HepG2 (cell line): ENCODE measurements at regions not wholly inside any gene's neighbourhood (a gene's known extent, or its start where the extent isn't known, plus 50 kb on each side); places are given as distances from the start of the nearest gene placed in this dataset.

Experiments used
- ATAC-seq: fragments of 200-7000 bp; cut with Tn5 transposase; 3 replicates; pipeline ENCODE4 v1.9.1; 2020; ENCODE audit warnings: mild to moderate bottlenecking, moderate library complexity
- BruUV-seq: library from RNA; stranded (reverse); fragments of 400-500 nt; replicated peaks from 2 replicates; lab custom pipeline; 2021; lab: Mats Ljungman, UMichigan
- CTCF ChIA-PET: fragments of 300-600 bp; formaldehyde crosslinking; extraction: SDS; loops from one replicate; lab custom pipeline; 2021; ENCODE audit warnings: low total read pairs, inconsistent platforms, low intra/inter-chr PET ratio; lab: Yijun Ruan, JAX
- POLR2A ChIA-PET: fragments of 350-600 bp; sonication (Branson Sonifier 250); formaldehyde crosslinking; loops from one replicate; lab custom pipeline; 2020; ENCODE audit warnings: antibody characterized with exemption, inconsistent platforms; lab: Yijun Ruan, JAX
- DNase-seq: peaks from one replicate; pipeline ENCODE4 v3.0.0-alpha.2; 2015; ENCODE audit warnings: low spot score
- FAIRE-seq: peaks from 3 replicates; lab custom pipeline; 2011; peaks lifted over from hg19 to GRCh38; lab: Jason Lieb, UNC
- H2AFZ ChIP-seq: one replicate; pipeline ENCODE4 v1.6.1; 2011; ENCODE audit warnings: low read length, inconsistent platforms
- H3K27ac ChIP-seq: fragments of 300-600 bp; 3 replicates; pipeline ENCODE4 v1.8.0; 2011; ENCODE audit warnings: mixed run types, mild to moderate bottlenecking, mixed read lengths, low read length, inconsistent platforms; ENCODE audit not compliant: insufficient read depth; ENCODE audit errors: extremely low read length
- H3K27me3 ChIP-seq, 2 experiments: fragments of 200-600 bp in 1 of 2; 2 replicates in 1 of 2; 3 replicates in 1 of 2; pipeline versions ENCODE4 v1.6.0 to v1.8.0; 2011; ENCODE audit warnings: low read length in 2 of 2, mild to moderate bottlenecking in 2 of 2, moderate library complexity in 2 of 2, inconsistent platforms in 1 of 2; ENCODE audit not compliant: insufficient read depth in 2 of 2, control insufficient read depth in 1 of 2
- H3K36me3 ChIP-seq, 2 experiments: fragments of 200-600 bp in 1 of 2; replicated peaks in 1 of 2; 2 replicates in 1 of 2; 3 replicates in 1 of 2; pipeline versions ENCODE4 v1.5.1 to v1.8.0; 2011; ENCODE audit warnings: low read length in 2 of 2, inconsistent platforms in 1 of 2; ENCODE audit not compliant: insufficient read depth in 2 of 2, control insufficient read depth in 1 of 2
- H3K4me1 ChIP-seq: 2 replicates; pipeline ENCODE4 v1.5.1; 2012; ENCODE audit warnings: low read length, inconsistent platforms; ENCODE audit not compliant: insufficient read depth
- H3K4me2 ChIP-seq: 2 replicates; pipeline ENCODE4 v1.6.0; 2011; ENCODE audit warnings: low read depth, low read length, inconsistent platforms
- H3K4me3 ChIP-seq, 3 experiments: fragments of 200-600 bp in 1 of 3; sonication (generic), shearing (Covaris generic) in 1 of 3; replicated peaks in 1 of 3; 2 replicates each; pipeline ENCODE4 v1.5.1; 2011 to 2016; ENCODE audit warnings: low read length in 3 of 3, inconsistent platforms in 2 of 3, low read depth in 2 of 3, mild to moderate bottlenecking in 2 of 3, control low read depth in 1 of 3, mixed read lengths in 1 of 3; ENCODE audit not compliant: insufficient read depth in 1 of 3
- H3K79me2 ChIP-seq: one replicate; pipeline ENCODE4 v1.6.1; 2011; ENCODE audit warnings: low read length, inconsistent platforms; ENCODE audit not compliant: insufficient read depth
- H3K9ac ChIP-seq: 2 replicates; pipeline ENCODE4 v1.6.0; 2011; ENCODE audit warnings: mild to moderate bottlenecking, low read depth, low read length, inconsistent platforms; ENCODE audit not compliant: insufficient read depth
- H3K9me3 ChIP-seq: 2 replicates; pipeline ENCODE4 v1.5.1; 2012; ENCODE audit warnings: mild to moderate bottlenecking, low read length
- H4K20me1 ChIP-seq: 2 replicates; pipeline ENCODE4 v1.6.0; 2011; ENCODE audit warnings: inconsistent platforms, mild to moderate bottlenecking, low read length, moderate library complexity; ENCODE audit not compliant: insufficient read depth
- CEBPB ChIP-seq: IDR thresholded peaks from 2 replicates; pipeline ENCODE4 v1.6.1; 2011; ENCODE audit warnings: low read depth, low read length, improper control_type of control experiment, borderline replicate concordance
- CENPX ChIP-seq: sonication (generic); formaldehyde crosslinking; IDR thresholded peaks from 2 replicates; pipeline ENCODE4 v1.9.0; 2021; ENCODE audit warnings: mild to moderate bottlenecking, missing genetic modification reagents, moderate library complexity
- ELF4 ChIP-seq: sonication (generic); formaldehyde crosslinking; IDR thresholded peaks from 2 replicates; pipeline ENCODE4 v1.5.0; 2020; ENCODE audit warnings: missing genetic modification reagents, mild to moderate bottlenecking, moderate library complexity, borderline replicate concordance
- GPN1 ChIP-seq: sonication (generic); formaldehyde crosslinking; IDR thresholded peaks from 2 replicates; pipeline ENCODE4 v1.5.1; 2020; ENCODE audit warnings: missing genetic modification reagents, borderline replicate concordance
- HNF1B ChIP-seq: sonication (generic); formaldehyde crosslinking; IDR thresholded peaks from 2 replicates; pipeline ENCODE4 v1.5.1; 2020; ENCODE audit warnings: mild to moderate bottlenecking, moderate library complexity, missing genetic modification reagents
- MIER3 ChIP-seq: IDR thresholded peaks from 2 replicates; pipeline ENCODE4 v1.6.1; 2016; ENCODE audit warnings: missing compliant biosample characterization, borderline replicate concordance
- MTF2 ChIP-seq: sonication (generic); formaldehyde crosslinking; IDR thresholded peaks from 2 replicates; pipeline ENCODE4 v1.5.0; 2020; ENCODE audit warnings: missing genetic modification reagents, borderline replicate concordance
- POGZ ChIP-seq: sonication (generic); formaldehyde crosslinking; IDR thresholded peaks from 2 replicates; pipeline ENCODE4 v1.4.0; 2020; ENCODE audit warnings: mild to moderate bottlenecking, missing genetic modification reagents
- PREB ChIP-seq: sonication (generic); formaldehyde crosslinking; IDR thresholded peaks from 2 replicates; pipeline ENCODE4 v1.4.0; 2020; ENCODE audit warnings: missing genetic modification reagents
- SKI ChIP-seq: fragments of 450-650 bp; IDR thresholded peaks from one replicate; pipeline ENCODE4 v1.6.1; 2018; ENCODE audit warnings: mild to moderate bottlenecking; ENCODE audit not compliant: partially characterized antibody
- TMF1 ChIP-seq: sonication (generic); formaldehyde crosslinking; IDR thresholded peaks from 2 replicates; pipeline ENCODE4 v1.8.1; 2022; ENCODE audit warnings: low read depth, missing genetic modification reagents
- ZBTB3 ChIP-seq: sonication (generic); formaldehyde crosslinking; IDR thresholded peaks from 2 replicates; pipeline ENCODE4 v1.4.0; 2020; ENCODE audit warnings: low read depth, mild to moderate bottlenecking, moderate library complexity, missing genetic modification reagents, borderline replicate concordance
- ZKSCAN1 ChIP-seq: fragments of 150-350 bp; IDR thresholded peaks from 2 replicates; pipeline ENCODE4 v1.6.1; 2014; ENCODE audit warnings: low read length
- ZNF484 ChIP-seq: sonication (generic); formaldehyde crosslinking; IDR thresholded peaks from 2 replicates; pipeline ENCODE4 v1.5.1; 2020; ENCODE audit warnings: mild to moderate bottlenecking, low read depth, missing genetic modification reagents, borderline replicate concordance
- ZNF576 ChIP-seq: sonication (generic); formaldehyde crosslinking; IDR thresholded peaks from 2 replicates; pipeline ENCODE4 v1.4.0; 2020; ENCODE audit warnings: mild to moderate bottlenecking, missing genetic modification reagents
- ZNF598 ChIP-seq: sonication (generic); formaldehyde crosslinking; IDR thresholded peaks from 2 replicates; pipeline ENCODE4 v1.5.1; 2020; ENCODE audit warnings: mild to moderate bottlenecking, missing genetic modification reagents, borderline replicate concordance
- ZNF614 ChIP-seq: IDR thresholded peaks from 2 replicates; pipeline ENCODE4 v1.6.1; 2018; ENCODE audit warnings: missing biosample characterization, missing genetic modification reagents, inconsistent platforms, borderline replicate concordance
- WGBS: methylation state at CpG from one replicate; pipeline ENCODE4 v1.1.6; 2017; ENCODE audit warnings: low lambda C conversion rate; 5-methylcytosine and 5-hydroxymethylcytosine counted together
- in situ Hi-C: cut with HindIII; loops from 2 replicates; pipeline ENCODE4 v1.10.0; 2017; ENCODE audit warnings: low pct_unique_long_range_greater_than_20kb; ENCODE audit not compliant: extremely low pct_ligation_motif_present
- intact Hi-C: fragments of 100-400 bp; cut with micrococcal nuclease; formaldehyde crosslinking; loops from one replicate; pipeline ENCODE4 v1.10.0; 2022; ENCODE audit not compliant: unreplicated experiment

GRCh38 chr2:196538646-196539045 lies 100.9 kb upstream of the CCDC150 start (continued):
- TF ChIP-seq ZNF576 (CRISPR knock-in tag) (no peak), CEBPB (no peak), ZNF484 (no peak)
- TF ChIP-seq, all 625 proteins: peak for 0

- Histone ChIP-seq H3K4me3 (no peak overlapping the region), H3K9ac (no peak overlapping the region), H3K4me1 (no peaks in the 10 kb centered on the region), H3K79me2 (no peaks in the 10 kb centered on the region), H3K9me3 (no peaks in the 10 kb centered on the region), H2AFZ (no peak overlapping the region), H4K20me1 (no peaks in the 10 kb centered on the region), H3K4me2 (no peak overlapping the region), H3K27me3 (no peaks in the 10 kb centered on the region; a peak in 2 of 5 replicates), H3K27ac (no peak overlapping the region), H3K36me3 (no peaks in the 10 kb centered on the region)
- CTCF ChIA-PET = no interaction called here
- in situ Hi-C loops (no loop called here), intact Hi-C loops (no loop called here)
- DNase-seq = no peak
- no peak for ATAC-seq
- 5% methylated on average over 3 of the region's 3 CpGs for WGBS
- TF ChIP-seq HNF1B (CRISPR knock-in tag) (no peak), SKI (no peak), PREB (no peak), GPN1 (CRISPR knock-in tag) (no peak), ZBTB3 (CRISPR knock-in tag) (no peak), POGZ (CRISPR knock-in tag) (no peak), ELF4 (CRISPR knock-in tag) (no peak), ZNF598 (no peak), MIER3 (no peak), ZNF614 (no peak), CENPX (CRISPR knock-in tag) (no peak), ZKSCAN1 (no peak), TMF1 (CRISPR knock-in tag) (no peak), MTF2 (CRISPR knock-in tag) (no peak)
- BruUV-seq = no TSS peak
- no peak for FAIRE-seq
- POLR2A ChIA-PET = no interaction called here
Observed at GRCh38 chr2:196544906-196545433, 94.5 kb upstream of the CCDC150 start.
